Activated CD4-positive, alpha-beta T cell treated with anti-CD3 and anti-CD28 coated beads, Interleukin-2, Interleukin-6, amounts not matched to agents 100 ng/mL and 50 ng/mL, durations not matched to agents 16 hours and 8 hours (primary cell): ENCODE measurements at regions not wholly inside any gene's neighbourhood (a gene's known extent, or its start where the extent isn't known, plus 50 kb on each side); places are given as distances from the start of the nearest gene placed in this dataset.
"Not testable (repeated sequence)": the region's sequence is repeated elsewhere in the genome, so short reads cannot be mapped to it uniquely, and the experiment has no call there.

Source experiments
- DNase-seq: peaks from one replicate; pipeline ENCODE4 v3.0.0-alpha.2; 2020

GRCh38 chr2:18304849-18305248 lies 255.6 kb downstream of the RDH14 start:
- DNase-seq, result no peak

- no peak for DNase-seq
These were observed 258.9 kb downstream of the RDH14 start for GRCh38 chr2:18301421-18302139.

GRCh38 chr2:18299423-18300212 lies 260.8 kb downstream of the RDH14 start:
- no peak for DNase-seq

GRCh38 chr2:18297534-18298058 lies 262.9 kb downstream of the RDH14 start:
- no peak for DNase-seq

- DNase-seq, result no peak
These were observed 270.1 kb downstream of the RDH14 start for GRCh38 chr2:18290386-18290785.

GRCh38 chr2:18286897-18287296 lies 273.6 kb downstream of the RDH14 start:
- DNase-seq, result no peak

- no peak for DNase-seq
These were observed 276.1 kb downstream of the RDH14 start for GRCh38 chr2:18284331-18284730.

GRCh38 chr2:18282026-18282425 lies 278.4 kb downstream of the RDH14 start:
- no peak for DNase-seq

- no peak for DNase-seq
These were observed 283.8 kb downstream of the RDH14 start for GRCh38 chr2:18276583-18277075.

GRCh38 chr2:18273205-18273604 lies 287.2 kb downstream of the RDH14 start:
- no peak for DNase-seq

- DNase-seq, result no peak
These were observed 288.3 kb downstream of the RDH14 start for GRCh38 chr2:18272148-18272494.

- DNase-seq, result no peak
These were observed 288.9 kb downstream of the RDH14 start for GRCh38 chr2:18271370-18272147.

- DNase-seq, result no peak
These were observed 292.1 kb downstream of the RDH14 start for GRCh38 chr2:18268400-18268799.

- DNase-seq, result no peak
These were observed 293.0 kb downstream of the RDH14 start for GRCh38 chr2:18267501-18267900.

GRCh38 chr2:18266699-18267098 lies 293.8 kb downstream of the RDH14 start:
- DNase-seq, result not testable (repeated sequence)

GRCh38 chr2:18265614-18266586 lies 294.6 kb downstream of the RDH14 start:
- no peak for DNase-seq

- DNase-seq, result no peak
These were observed 297.9 kb downstream of the RDH14 start for GRCh38 chr2:18262601-18263000.

GRCh38 chr2:18253686-18254197 lies 306.7 kb downstream of the RDH14 start:
- DNase-seq, result no peak

- no peak for DNase-seq
These were observed 309.0 kb downstream of the RDH14 start for GRCh38 chr2:18251486-18251885.

GRCh38 chr2:18247282-18248110 lies 313.0 kb downstream of the RDH14 start:
- no peak for DNase-seq

GRCh38 chr2:18245375-18245774 lies 315.1 kb downstream of the RDH14 start:
- no peak for DNase-seq
